ENCODE measurements at regions not wholly inside any gene's neighbourhood (a gene's known extent, or its start where the extent isn't known, plus 50 kb on each side); places are given as distances from the start of the nearest gene placed in this dataset.

- no peaks in the 10 kb centered on the region for H3K27me3 ChIP-seq (ENCODE audit: insufficient read depth)
- H4K20me1 ChIP-seq (replicated peaks; ENCODE audit: insufficient read depth) = no peaks in the 10 kb centered on the region
- H3K4me1 ChIP-seq (ENCODE audit: insufficient read depth) = no peaks in the 10 kb centered on the region
- H3K27ac Mint-ChIP-seq = no peak overlapping the region
- no peak overlapping the region for H3K4me2 ChIP-seq
- H3K36me3 Mint-ChIP-seq (ENCODE audit: low read depth) = no peaks in the 10 kb centered on the region
- H3F3A ChIP-seq (replicated peaks; ENCODE audit: low read depth) = no peaks in the 10 kb centered on the region
- no peak for TF ChIP-seq STAT1 (IDR thresholded peaks at IDR 0.05; ENCODE audit: unreplicated experiment)
- no peaks in the 10 kb centered on the region for H3K79me2 ChIP-seq (replicated peaks; ENCODE audit: insufficient read depth)
- no peak overlapping the region for H3K27ac ChIP-seq (ENCODE audit: low read depth)
- peak overlapping the region; percentile 56; the same call in 1 of the 2 replicates for H2AFZ ChIP-seq
- no peak overlapping the region for H3K4me3 Mint-ChIP-seq
- H3K4me1 Mint-ChIP-seq = peaks cover 7% of the 10 kb centered on the region; the same call in 2 of the 3 replicates
- no peaks in the 10 kb centered on the region; the same call in 1 of the 2 replicates for H3K9me2 ChIP-seq (ENCODE audit: insufficient read depth)
- no peaks in the 10 kb centered on the region; the same call in 2 of the 3 replicates for H3K9me3 Mint-ChIP-seq
- ATAC-seq (no peak), DNase-seq (ENCODE audit: low spot score) (no peak)
- H3K36me3 ChIP-seq (ENCODE audit: insufficient read depth) = no peaks in the 10 kb centered on the region
- peaks cover 1% of the 10 kb centered on the region for H3K27me3 Mint-ChIP-seq (ENCODE audit: insufficient read depth, low read depth, poor library complexity)
- no peak overlapping the region for H3K4me3 ChIP-seq
Measured at GRCh38 chr1:208648146-208648545, 404.0 kb upstream of the PLXNA2 start.

- no peak overlapping the region for H2AFZ ChIP-seq
- H3F3A ChIP-seq (replicated peaks; ENCODE audit: low read depth) = no peaks in the 10 kb centered on the region
- no peaks in the 10 kb centered on the region; the same call in 2 of the 3 replicates for H3K9me3 Mint-ChIP-seq
- no peaks in the 10 kb centered on the region for H3K79me2 ChIP-seq (replicated peaks; ENCODE audit: insufficient read depth)
- no peaks in the 10 kb centered on the region for H3K27me3 ChIP-seq (ENCODE audit: insufficient read depth)
- no peak overlapping the region for H3K27ac ChIP-seq (ENCODE audit: low read depth)
- no peak overlapping the region for H3K4me2 ChIP-seq
- no peak overlapping the region for H3K4me3 ChIP-seq
- H3K36me3 ChIP-seq (ENCODE audit: insufficient read depth) = no peaks in the 10 kb centered on the region
- no peak overlapping the region for H3K4me3 Mint-ChIP-seq
- H3K36me3 Mint-ChIP-seq (ENCODE audit: low read depth) = no peaks in the 10 kb centered on the region
- DNase-seq (ENCODE audit: low spot score) (peak; percentile 82), ATAC-seq (peak; percentile 95)
- H4K20me1 ChIP-seq (replicated peaks; ENCODE audit: insufficient read depth) = no peaks in the 10 kb centered on the region
- peaks cover 6% of the 10 kb centered on the region; the same call in 2 of the 3 replicates for H3K4me1 Mint-ChIP-seq
- no peak overlapping the region for H3K27ac Mint-ChIP-seq
- no peaks in the 10 kb centered on the region for H3K27me3 Mint-ChIP-seq (ENCODE audit: insufficient read depth, low read depth, poor library complexity)
- H3K9me2 ChIP-seq (ENCODE audit: insufficient read depth) = no peaks in the 10 kb centered on the region
- H3K4me1 ChIP-seq (ENCODE audit: insufficient read depth) = no peaks in the 10 kb centered on the region
- TF ChIP-seq CTCF (conservative IDR thresholded peaks at IDR 0.05; ENCODE audit: low read depth in 2 of 2) = peak; percentile 80 to 86
- TF ChIP-seq POLR2AphosphoS5 (IDR thresholded peaks at IDR 0.05; ENCODE audit: low read depth) = no peak
- TF ChIP-seq CREB1 (CRISPR knock-in tag; IDR thresholded peaks at IDR 0.05; ENCODE audit: low read depth) = no peak
- no peak for TF ChIP-seq ETS1 (IDR thresholded peaks at IDR 0.05)
- no peak for TF ChIP-seq ZNF331 (CRISPR knock-in tag; IDR thresholded peaks at IDR 0.05; ENCODE audit: low read depth)
- no peak for TF ChIP-seq REST (IDR thresholded peaks at IDR 0.05; ENCODE audit: unreplicated experiment)
- TF ChIP-seq ZNF114 (CRISPR knock-in tag; IDR thresholded peaks at IDR 0.05) = no peak
Measured at GRCh38 chr1:208652296-208653160, 408.3 kb upstream of the PLXNA2 start.

All from GM23338 (cell line).